ENCODE measurements at regions not wholly inside any gene's neighbourhood (a gene's known extent, or its start where the extent isn't known, plus 50 kb on each side); places are given as distances from the start of the nearest gene placed in this dataset.

GRCh38 chr1:219810451-219810850 lies 117.9 kb downstream of the SLC30A10 start (continued):
- TF ChIP-seq ATF3 (IDR thresholded peaks at IDR 0.05; ENCODE audit: borderline replicate concordance, extremely low read depth, low read depth, low read length) (no peak), USF1 (IDR thresholded peaks at IDR 0.05; ENCODE audit: borderline replicate concordance, extremely low read length, insufficient read depth, low read depth, low read length) (no peak), CHD1 (IDR thresholded peaks at IDR 0.05; ENCODE audit: low read depth, low read length) (no peak), YY1 (IDR thresholded peaks at IDR 0.05; ENCODE audit: low read depth, low read length) (no peak), MYB (IDR thresholded peaks at IDR 0.05; ENCODE audit: borderline replicate concordance, low read depth, low read length) (no peak), E2F8 (IDR thresholded peaks at IDR 0.05; ENCODE audit: low read depth, partially characterized antibody) (no peak), ZBTB11 (CRISPR knock-in tag; IDR thresholded peaks at IDR 0.05) (no peak), TARDBP (IDR thresholded peaks at IDR 0.05; ENCODE audit: borderline replicate concordance) (no peak), ASH2L (IDR thresholded peaks at IDR 0.05; ENCODE audit: borderline replicate concordance, low read depth) (no peak)

Measured in GM12878 (cell line).